Lower leg skin (tissue), 3 donors: ENCODE measurements at regions not wholly inside any gene's neighbourhood (a gene's known extent, or its start where the extent isn't known, plus 50 kb on each side); places are given as distances from the start of the nearest gene placed in this dataset.

Experiments used
- CTCF ChIP-seq, 3 donors: fragments of 450-650 bp; IDR thresholded peaks; one replicate each; pipeline ENCODE4 v1.5.1; 2016; ENCODE audit warnings: antibody characterized with exemption in 3 of 3, mild to moderate bottlenecking in 3 of 3, moderate library complexity in 2 of 3
- POLR2A ChIP-seq, 2 donors: fragments of 450-650 bp; IDR thresholded peaks; one replicate each; pipeline ENCODE4 v1.6.1; 2016 to 2017; ENCODE audit warnings: antibody characterized with exemption in 2 of 2, mild to moderate bottlenecking in 1 of 2, moderate library complexity in 1 of 2

GRCh38 chr6:11917951-11918738, 94.0 kb upstream of the HIVEP1 start:
- TF ChIP-seq CTCF (IDR thresholded peaks at IDR 0.05): no peak
- TF ChIP-seq POLR2A (IDR thresholded peaks at IDR 0.05): no peak
